ENCODE measurements at regions not wholly inside any gene's neighbourhood (a gene's known extent, or its start where the extent isn't known, plus 50 kb on each side); places are given as distances from the start of the nearest gene placed in this dataset.
"Not testable (repeated sequence)": the region's sequence is repeated elsewhere in the genome, so short reads cannot be mapped to it uniquely, and the experiment has no call there.

- DNase-seq (ENCODE audit: low read depth in 4 of 4, low spot score in 3 of 4) = no peak
Observed at GRCh38 chr11:83403691-83404389, 117.7 kb upstream of the CCDC90B start.

GRCh38 chr11:83401506-83402225 lies 115.5 kb upstream of the CCDC90B start:
- DNase-seq (ENCODE audit: low read depth in 4 of 4, low spot score in 3 of 4) = no peak

GRCh38 chr11:83394331-83394730 lies 108.2 kb upstream of the CCDC90B start:
- no peak for DNase-seq (ENCODE audit: low read depth in 4 of 4, low spot score in 3 of 4)

GRCh38 chr11:83392556-83392955 lies 106.4 kb upstream of the CCDC90B start:
- DNase-seq (ENCODE audit: low read depth in 4 of 4, low spot score in 3 of 4) = no peak

DNA sequence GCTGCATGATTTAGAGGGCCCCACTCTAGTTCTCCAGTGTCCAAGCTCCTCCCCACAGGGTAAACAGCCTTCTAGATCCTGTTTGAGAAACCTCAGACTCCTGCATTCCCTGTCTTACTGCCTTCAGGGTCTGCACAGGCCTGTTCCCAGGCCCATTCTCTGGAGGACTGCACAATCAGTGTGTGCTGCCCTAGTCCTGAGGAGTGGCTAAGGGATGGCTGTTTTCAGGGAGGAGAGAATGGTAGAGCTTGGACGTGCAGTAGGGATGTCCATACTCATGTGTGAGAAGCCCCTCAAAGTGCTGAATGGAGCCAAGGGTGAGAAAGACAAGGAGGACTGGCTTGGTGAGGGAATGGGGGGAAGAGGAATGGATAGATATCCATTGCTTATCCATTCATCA lies 103.8 kb upstream of the CCDC90B start:
- DNase-seq (ENCODE audit: low read depth in 4 of 4, low spot score in 3 of 4) = no peak

DNA sequence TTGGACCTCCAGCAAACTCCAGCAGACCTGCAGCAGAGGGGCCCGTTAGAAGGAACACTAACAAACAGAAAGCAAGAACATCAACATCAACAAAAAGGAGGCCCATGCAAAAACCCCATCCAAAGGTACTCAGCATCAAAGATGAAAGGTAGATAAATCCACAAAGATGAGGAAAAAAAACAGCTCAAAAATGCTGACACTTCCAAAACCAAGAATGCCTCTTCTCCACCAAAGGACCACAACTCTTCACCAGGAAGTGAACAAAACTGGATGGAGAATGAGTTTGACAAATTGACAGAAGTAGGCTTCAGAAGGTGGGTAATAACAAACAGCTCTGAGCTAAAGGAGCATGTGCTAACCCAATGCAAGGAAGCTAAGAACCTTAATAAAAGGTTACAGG lies 97.7 kb upstream of the CCDC90B start:
- DNase-seq (ENCODE audit: low read depth in 4 of 4, low spot score in 3 of 4) = not testable (repeated sequence)

- DNase-seq (ENCODE audit: low read depth in 4 of 4, low spot score in 3 of 4) = no peak
Observed at GRCh38 chr11:83374311-83374710, 88.1 kb upstream of the CCDC90B start.

DNA sequence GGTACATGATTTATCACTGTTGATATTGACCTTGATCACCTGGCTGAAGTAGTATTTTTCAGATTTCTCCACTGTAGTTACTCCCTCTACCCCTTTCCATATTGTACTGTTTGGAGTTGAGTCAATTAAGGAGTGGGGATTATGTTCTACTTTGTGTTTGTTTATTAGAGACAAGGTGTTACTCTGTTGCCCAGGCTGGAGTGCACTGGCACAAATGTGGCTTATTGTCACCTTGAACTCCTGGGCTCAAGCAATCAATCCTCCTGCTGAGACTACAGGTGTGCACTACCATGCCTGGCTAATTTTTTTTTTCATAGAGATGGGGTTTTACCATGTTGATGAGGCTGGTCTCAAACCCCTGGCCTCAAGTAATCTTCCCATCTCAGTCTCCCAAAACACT lies 85.3 kb upstream of the CCDC90B start:
- DNase-seq (ENCODE audit: low read depth in 4 of 4, low spot score in 3 of 4) = no peak

DNA sequence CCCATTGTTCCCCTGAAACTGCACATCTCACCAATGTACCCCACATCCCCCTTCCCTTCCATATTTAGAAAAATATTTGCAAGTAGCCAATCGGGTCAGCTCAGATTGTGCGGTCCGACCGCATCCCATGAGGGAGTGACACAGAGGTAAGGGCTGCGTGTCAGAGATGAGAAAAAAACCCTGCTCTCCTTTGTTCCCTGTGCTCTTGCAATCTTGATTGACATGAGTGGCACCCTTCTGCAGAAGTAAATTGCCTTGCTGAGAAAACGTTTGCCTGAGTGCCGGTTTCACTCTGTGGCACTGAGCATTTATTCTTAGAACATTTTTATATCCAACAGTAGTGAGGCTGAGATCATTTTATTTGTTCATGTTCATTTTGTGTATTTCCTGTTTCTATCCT lies 81.6 kb upstream of the CCDC90B start:
- DNase-seq (ENCODE audit: low read depth in 4 of 4, low spot score in 3 of 4) = no peak

- DNase-seq (ENCODE audit: low read depth in 4 of 4, low spot score in 3 of 4) = no peak
Observed at GRCh38 chr11:83364500-83365045, 78.4 kb upstream of the CCDC90B start.

DNA sequence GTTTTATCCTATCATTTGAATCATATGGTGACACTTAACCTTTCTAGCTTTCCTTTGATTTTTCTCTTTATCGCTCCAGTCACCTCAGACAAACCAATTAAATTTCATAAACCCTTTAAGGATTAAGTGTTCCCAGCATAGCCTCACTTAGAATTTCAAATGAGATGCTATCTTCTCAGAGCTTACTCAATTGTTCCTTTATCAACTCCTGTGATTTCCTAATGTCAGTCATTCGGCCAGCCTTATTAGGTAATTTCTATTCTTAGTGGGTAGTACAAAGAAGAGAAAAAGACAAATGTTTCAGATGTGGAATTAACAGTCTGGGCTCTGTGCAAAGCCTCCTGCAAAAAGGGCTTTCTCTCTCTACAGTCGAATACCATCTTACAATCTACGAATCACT lies 77.1 kb upstream of the CCDC90B start:
- DNase-seq (ENCODE audit: low read depth in 4 of 4, low spot score in 3 of 4) = no peak

- no peak for DNase-seq (ENCODE audit: low read depth in 4 of 4, low spot score in 3 of 4)
Observed at GRCh38 chr11:83361831-83362230, 75.7 kb upstream of the CCDC90B start.

- no peak for DNase-seq (ENCODE audit: low read depth in 4 of 4, low spot score in 3 of 4)
Observed at GRCh38 chr11:83355391-83355790, 69.2 kb upstream of the CCDC90B start.

GRCh38 chr11:83350187-83350586 lies 64.0 kb upstream of the CCDC90B start:
- DNase-seq (ENCODE audit: low read depth in 4 of 4, low spot score in 3 of 4) = no peak

DNA sequence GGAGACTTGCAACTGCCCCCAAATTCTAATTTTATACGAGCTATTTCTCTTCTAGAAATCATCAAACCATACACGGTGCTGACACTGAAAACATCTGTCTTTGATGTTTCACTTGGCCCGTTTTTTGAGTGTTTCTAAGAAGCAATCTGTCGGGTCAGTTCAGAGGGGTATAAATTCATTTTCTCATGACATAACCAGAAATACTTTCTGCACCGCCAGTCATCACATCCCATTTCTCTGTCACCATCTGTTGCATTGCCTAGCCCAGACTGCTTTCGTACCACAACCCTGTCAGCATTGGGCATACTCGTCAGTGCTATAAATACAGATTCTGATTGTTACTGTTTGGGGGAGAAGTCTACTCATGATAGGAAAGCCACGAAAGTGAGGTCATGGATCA lies 63.1 kb upstream of the CCDC90B start:
- peak in 3 of 4 donors; percentile 14 to 23 (median 20) for DNase-seq (ENCODE audit: low read depth in 4 of 4, low spot score in 3 of 4)

- not testable (repeated sequence) for DNase-seq (ENCODE audit: low read depth in 4 of 4, low spot score in 3 of 4)
Observed at GRCh38 chr11:83346706-83347105, 60.5 kb upstream of the CCDC90B start.

GRCh38 chr11:83344521-83344920 lies 58.4 kb upstream of the CCDC90B start:
- not testable (repeated sequence) for DNase-seq (ENCODE audit: low read depth in 4 of 4, low spot score in 3 of 4)

DNA sequence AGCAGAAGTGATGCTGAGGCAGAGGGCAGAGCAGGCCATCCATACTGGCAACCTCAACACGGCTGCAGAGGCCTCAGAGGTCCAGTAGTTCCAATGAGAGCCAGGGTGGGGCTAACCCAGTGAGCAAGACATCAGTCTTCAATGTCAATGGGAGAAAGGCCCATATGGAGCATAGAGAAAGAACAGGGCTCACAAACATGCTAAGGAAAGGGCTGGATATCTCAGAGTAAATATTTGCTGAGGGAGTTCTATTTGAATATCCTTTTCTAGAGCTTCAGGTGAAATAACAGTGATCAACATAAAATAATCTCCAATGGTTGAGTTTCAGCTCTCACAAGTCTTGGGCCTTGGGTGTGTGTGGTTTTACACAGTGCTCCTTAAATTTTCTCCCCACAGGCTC lies 50.8 kb upstream of the CCDC90B start:
- no peak for DNase-seq (ENCODE audit: low read depth in 4 of 4, low spot score in 3 of 4)

All from right renal pelvis (tissue), 4 donors.